DMS53 treated with DMSO at 0.1 percent for 48 hours (cell line): ENCODE measurements at regions not wholly inside any gene's neighbourhood (a gene's known extent, or its start where the extent isn't known, plus 50 kb on each side); places are given as distances from the start of the nearest gene placed in this dataset.
"Not testable (repeated sequence)": the region's sequence is repeated elsewhere in the genome, so short reads cannot be mapped to it uniquely, and the experiment has no call there.

Experiments
- DNase-seq: peaks from one replicate; lab custom pipeline; 2025; ENCODE audit not compliant: unreplicated experiment; lab: John Stamatoyannopoulos, UW

GRCh38 chr20:12434672-12435071 is 517.0 kb downstream of the BTBD3 start:
- DNase-seq: no peak

GRCh38 chr20:12435268-12435667 is 517.6 kb downstream of the BTBD3 start:
- DNase-seq: no peak

- no peak for DNase-seq
Observed at GRCh38 chr20:12453711-12454110, 536.0 kb downstream of the BTBD3 start.

GRCh38 chr20:12455148-12455547 is 537.5 kb downstream of the BTBD3 start:
- peak; percentile 34 for DNase-seq

- no peak for DNase-seq
Observed at GRCh38 chr20:12458241-12458640, 540.5 kb downstream of the BTBD3 start.

- no peak for DNase-seq
Observed at GRCh38 chr20:12464036-12464435, 544.7 kb upstream of the SPTLC3 start.

- DNase-seq: no peak
Observed at GRCh38 chr20:12466915-12467314, 541.9 kb upstream of the SPTLC3 start.

GRCh38 chr20:12467758-12468157 is 541.0 kb upstream of the SPTLC3 start:
- no peak for DNase-seq

GRCh38 chr20:12482661-12483060 is 526.1 kb upstream of the SPTLC3 start:
- no peak for DNase-seq

- DNase-seq: no peak
Observed at GRCh38 chr20:12502443-12502842, 506.3 kb upstream of the SPTLC3 start.

GRCh38 chr20:12504779-12505178 is 504.0 kb upstream of the SPTLC3 start:
- DNase-seq: no peak

GRCh38 chr20:12511499-12511898 is 497.3 kb upstream of the SPTLC3 start:
- DNase-seq: no peak

- no peak for DNase-seq
Observed at GRCh38 chr20:12512755-12513154, 496.0 kb upstream of the SPTLC3 start.

GRCh38 chr20:12528104-12528503 is 480.7 kb upstream of the SPTLC3 start:
- no peak for DNase-seq

- DNase-seq: peak; percentile 21
Observed at GRCh38 chr20:12528591-12529041, 480.2 kb upstream of the SPTLC3 start.

GRCh38 chr20:12531626-12532025 is 477.1 kb upstream of the SPTLC3 start:
- DNase-seq: peak; percentile 4

- DNase-seq: peak; percentile 36
Observed at GRCh38 chr20:12535316-12535715, 473.5 kb upstream of the SPTLC3 start.

GRCh38 chr20:12535770-12536169 is 473.0 kb upstream of the SPTLC3 start:
- no peak for DNase-seq

GRCh38 chr20:12554426-12554825 is 454.3 kb upstream of the SPTLC3 start:
- peak; percentile 68 for DNase-seq

- peak; percentile 17 for DNase-seq
Observed at GRCh38 chr20:12555369-12555768, 453.4 kb upstream of the SPTLC3 start.

GRCh38 chr20:12555849-12556248 is 452.9 kb upstream of the SPTLC3 start:
- not testable (repeated sequence) for DNase-seq

GRCh38 chr20:12557224-12557623 is 451.5 kb upstream of the SPTLC3 start:
- no peak for DNase-seq

GRCh38 chr20:12564979-12565378 is 443.8 kb upstream of the SPTLC3 start:
- no peak for DNase-seq

GRCh38 chr20:12566596-12566995 is 442.2 kb upstream of the SPTLC3 start:
- no peak for DNase-seq
